Stomach (tissue), 4 donors: ENCODE measurements at regions not wholly inside any gene's neighbourhood (a gene's known extent, or its start where the extent isn't known, plus 50 kb on each side); places are given as distances from the start of the nearest gene placed in this dataset.

Experiments
- CTCF ChIP-seq, 7 experiments: fragments of 450-650 bp in 4 of 7; fragments of 200-600 bp in 3 of 7; sonication (generic) in 3 of 7; IDR thresholded peaks; one replicate each; pipeline ENCODE4 v1.5.1; 2016 to 2019; ENCODE audit warnings: antibody characterized with exemption in 7 of 7, control low read depth in 2 of 7, mild to moderate bottlenecking in 1 of 7
- POLR2AphosphoS5 ChIP-seq, 3 donors: sonication (generic); formaldehyde crosslinking; IDR thresholded peaks; one replicate each; pipeline ENCODE4 v1.6.1; 2016; ENCODE audit warnings: antibody characterized with exemption in 3 of 3

GRCh38 chr9:105912157-105912862 is 218.0 kb downstream of the TMEM38B start:
- no peak for TF ChIP-seq CTCF (IDR thresholded peaks at IDR 0.05)
- TF ChIP-seq POLR2AphosphoS5 (IDR thresholded peaks at IDR 0.05): no peak
